ENCODE measurements at regions not wholly inside any gene's neighbourhood (a gene's known extent, or its start where the extent isn't known, plus 50 kb on each side); places are given as distances from the start of the nearest gene placed in this dataset.

DNA sequence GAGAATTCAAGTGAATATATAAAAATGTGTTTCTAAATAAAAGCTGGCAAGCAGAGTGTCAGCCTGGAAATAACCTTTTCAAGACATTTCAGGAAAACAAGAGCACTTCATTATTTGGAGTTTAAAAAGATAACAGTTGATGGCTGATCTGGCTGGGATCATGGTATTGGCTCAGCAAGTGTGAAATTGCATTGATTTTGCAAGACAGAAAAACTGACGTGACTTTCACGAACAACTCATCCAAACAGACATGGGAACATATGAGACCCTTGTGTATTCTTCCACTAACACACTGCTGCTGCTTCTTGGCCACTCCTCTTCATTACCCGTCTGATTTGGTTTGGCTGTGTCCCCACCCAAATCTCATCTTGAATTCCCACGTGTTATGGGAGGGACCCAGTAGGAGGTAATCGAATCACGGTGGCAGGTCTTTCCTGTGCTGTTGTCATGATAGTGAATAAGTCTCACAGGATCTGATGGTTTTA, 108.5 kb downstream of the RAB18 start:
- H3K4me3 ChIP-seq (ENCODE audit: low read depth, low read length, poor library complexity, severe bottlenecking): no peak overlapping the region
- no TSS peak for BruUV-seq (replicated peaks)
- TF ChIP-seq, protein P1, sequence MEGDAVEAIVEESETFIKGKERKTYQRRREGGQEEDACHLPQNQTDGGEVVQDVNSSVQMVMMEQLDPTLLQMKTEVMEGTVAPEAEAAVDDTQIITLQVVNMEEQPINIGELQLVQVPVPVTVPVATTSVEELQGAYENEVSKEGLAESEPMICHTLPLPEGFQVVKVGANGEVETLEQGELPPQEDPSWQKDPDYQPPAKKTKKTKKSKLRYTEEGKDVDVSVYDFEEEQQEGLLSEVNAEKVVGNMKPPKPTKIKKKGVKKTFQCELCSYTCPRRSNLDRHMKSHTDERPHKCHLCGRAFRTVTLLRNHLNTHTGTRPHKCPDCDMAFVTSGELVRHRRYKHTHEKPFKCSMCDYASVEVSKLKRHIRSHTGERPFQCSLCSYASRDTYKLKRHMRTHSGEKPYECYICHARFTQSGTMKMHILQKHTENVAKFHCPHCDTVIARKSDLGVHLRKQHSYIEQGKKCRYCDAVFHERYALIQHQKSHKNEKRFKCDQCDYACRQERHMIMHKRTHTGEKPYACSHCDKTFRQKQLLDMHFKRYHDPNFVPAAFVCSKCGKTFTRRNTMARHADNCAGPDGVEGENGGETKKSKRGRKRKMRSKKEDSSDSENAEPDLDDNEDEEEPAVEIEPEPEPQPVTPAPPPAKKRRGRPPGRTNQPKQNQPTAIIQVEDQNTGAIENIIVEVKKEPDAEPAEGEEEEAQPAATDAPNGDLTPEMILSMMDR (conservative IDR thresholded peaks at IDR 0.05; ENCODE audit: low read length): no peak
- no peak for TF ChIP-seq EZH2phosphoT487 (IDR thresholded peaks at IDR 0.05; ENCODE audit: borderline replicate concordance, low read depth, low read length)
- H3K4me1 ChIP-seq (ENCODE audit: insufficient read depth, low read length, poor library complexity, severe bottlenecking): no peaks in the 10 kb centered on the region
- no peak overlapping the region for H3K27ac ChIP-seq (ENCODE audit: low read depth, low read length, poor library complexity, severe bottlenecking)
- H3K4me2 ChIP-seq (ENCODE audit: low read length): no peak overlapping the region
- no peaks in the 10 kb centered on the region for H3K79me2 ChIP-seq (ENCODE audit: insufficient read depth, low read depth, low read length)
- ChIA-PET CTCF (ENCODE audit: unreplicated experiment) (no interaction called here), POLR2A (no interaction called here)
- H3K9me2 ChIP-seq (ENCODE audit: insufficient read depth, low read length): no peaks in the 10 kb centered on the region
- no peaks in the 10 kb centered on the region for H3K36me3 ChIP-seq (ENCODE audit: insufficient read depth, low read length)
- DNase-seq (ENCODE audit: low spot score): no peak
- no peaks in the 10 kb centered on the region for H4K20me1 ChIP-seq (ENCODE audit: insufficient read depth, low read length)
- no peak overlapping the region; the same call in 1 of the 2 replicates for H2AFZ ChIP-seq (ENCODE audit: low read length)
- intact Hi-C loops (cut with micrococcal nuclease; ENCODE audit: unreplicated experiment): no loop called here
- H3K9me3 ChIP-seq (ENCODE audit: low read length): no peaks in the 10 kb centered on the region

DNA sequence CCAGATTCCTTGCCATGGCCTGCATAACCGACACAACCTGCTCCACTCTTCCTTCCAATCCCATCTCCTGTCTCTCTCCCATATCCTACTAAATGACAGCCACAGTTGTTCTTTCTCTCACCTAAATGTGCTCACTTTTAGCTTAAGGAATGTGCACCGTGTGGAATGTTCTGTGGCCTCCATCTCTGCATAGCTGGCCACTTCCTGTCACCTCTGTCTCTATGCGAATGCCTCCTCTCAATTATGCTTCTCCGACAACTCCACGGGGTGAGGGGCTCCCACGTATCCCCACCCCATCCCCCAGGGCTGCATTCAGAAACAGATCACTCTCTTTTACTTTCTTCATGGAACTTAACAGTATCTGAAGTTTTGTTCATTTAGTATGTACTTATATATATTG, 110.7 kb downstream of the RAB18 start:
- TF ChIP-seq EZH2phosphoT487 (IDR thresholded peaks at IDR 0.05; ENCODE audit: borderline replicate concordance, low read depth, low read length): no peak
- TF ChIP-seq, protein P1 (conservative IDR thresholded peaks at IDR 0.05; ENCODE audit: low read length): no peak
- Histone ChIP-seq H3K9me2 (ENCODE audit: insufficient read depth, low read length) (no peaks in the 10 kb centered on the region), H3K9me3 (ENCODE audit: low read length) (no peaks in the 10 kb centered on the region), H3K4me2 (ENCODE audit: low read length) (no peak overlapping the region), H3K4me3 (ENCODE audit: low read depth, low read length, poor library complexity, severe bottlenecking) (no peak overlapping the region), H3K79me2 (ENCODE audit: insufficient read depth, low read depth, low read length) (no peaks in the 10 kb centered on the region), H3K36me3 (ENCODE audit: insufficient read depth, low read length) (no peaks in the 10 kb centered on the region), H3K27ac (ENCODE audit: low read depth, low read length, poor library complexity, severe bottlenecking) (no peak overlapping the region), H2AFZ (ENCODE audit: low read length) (no peak overlapping the region), H4K20me1 (ENCODE audit: insufficient read depth, low read length) (no peaks in the 10 kb centered on the region), H3K4me1 (ENCODE audit: insufficient read depth, low read length, poor library complexity, severe bottlenecking) (no peaks in the 10 kb centered on the region)
- ChIA-PET CTCF (ENCODE audit: unreplicated experiment) (no interaction called here), POLR2A (no interaction called here)
- no peak for DNase-seq (ENCODE audit: low spot score)
- no TSS peak for BruUV-seq (replicated peaks)
- intact Hi-C loops (cut with micrococcal nuclease; ENCODE audit: unreplicated experiment): no loop called here

DNA sequence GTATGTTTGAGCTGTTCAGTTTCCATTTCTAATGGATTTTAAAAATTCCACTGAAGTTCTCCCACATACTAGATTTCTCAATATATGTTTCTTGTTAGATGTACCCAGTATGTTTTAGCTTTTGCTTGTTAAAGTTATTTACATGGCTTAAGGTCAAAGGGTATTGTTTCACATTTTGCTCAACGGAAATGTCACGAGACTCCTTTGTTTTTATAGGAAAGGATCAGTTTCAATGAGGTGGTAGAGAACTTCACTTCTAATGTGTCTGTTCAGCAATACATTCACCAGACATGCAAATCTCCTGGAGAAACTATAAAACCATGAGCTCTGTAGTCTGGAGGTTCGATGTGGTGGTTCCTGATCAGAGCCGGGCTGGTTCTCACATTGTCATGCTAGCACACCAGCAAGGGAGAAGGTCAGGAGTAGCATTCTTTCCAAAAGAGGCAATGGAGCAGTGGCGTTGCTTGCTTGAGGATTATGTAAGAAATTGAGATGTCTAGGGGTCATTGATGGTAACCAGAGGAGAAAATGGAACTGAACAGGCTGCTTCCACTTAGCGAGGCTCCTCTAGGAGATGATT, 114.0 kb downstream of the RAB18 start:
- H3K27ac ChIP-seq (ENCODE audit: low read depth, low read length, poor library complexity, severe bottlenecking): no peak overlapping the region
- ChIA-PET CTCF (ENCODE audit: unreplicated experiment) (no interaction called here), POLR2A (interaction anchor here (0.6 to 1.2 kb wide), 5 partner anchors 9 to 711 kb away, joined by 3 to 5 read pairs (median 3); no protein-coding TSS in a partner anchor)
- H3K9me3 ChIP-seq (ENCODE audit: low read length): no peaks in the 10 kb centered on the region
- no peaks in the 10 kb centered on the region for H3K9me2 ChIP-seq (ENCODE audit: insufficient read depth, low read length)
- no peak overlapping the region for H2AFZ ChIP-seq (ENCODE audit: low read length)
- no peaks in the 10 kb centered on the region for H3K36me3 ChIP-seq (ENCODE audit: insufficient read depth, low read length)
- no peaks in the 10 kb centered on the region for H4K20me1 ChIP-seq (ENCODE audit: insufficient read depth, low read length)
- no TSS peak for BruUV-seq (replicated peaks)
- TF ChIP-seq, protein P1 (conservative IDR thresholded peaks at IDR 0.05; ENCODE audit: low read length): no peak
- no peak for TF ChIP-seq EZH2phosphoT487 (IDR thresholded peaks at IDR 0.05; ENCODE audit: borderline replicate concordance, low read depth, low read length)
- no peak for DNase-seq (ENCODE audit: low spot score)
- H3K79me2 ChIP-seq (ENCODE audit: insufficient read depth, low read depth, low read length): no peaks in the 10 kb centered on the region
- no peak overlapping the region for H3K4me3 ChIP-seq (ENCODE audit: low read depth, low read length, poor library complexity, severe bottlenecking)
- H3K4me1 ChIP-seq (ENCODE audit: insufficient read depth, low read length, poor library complexity, severe bottlenecking): no peaks in the 10 kb centered on the region
- intact Hi-C loops (cut with micrococcal nuclease; ENCODE audit: unreplicated experiment): no loop called here
- no peak overlapping the region for H3K4me2 ChIP-seq (ENCODE audit: low read length)
